NCI-H1105 (cell line): ENCODE measurements at regions not wholly inside any gene's neighbourhood (a gene's known extent, or its start where the extent isn't known, plus 50 kb on each side); places are given as distances from the start of the nearest gene placed in this dataset.

Experiments used
- DNase-seq: peaks from one replicate; lab custom pipeline; 2025; lab: John Stamatoyannopoulos, UW

- DNase-seq = no peak
These were observed 568.7 kb upstream of the RGS18 start for GRCh38 chr1:191589536-191589935.

DNA sequence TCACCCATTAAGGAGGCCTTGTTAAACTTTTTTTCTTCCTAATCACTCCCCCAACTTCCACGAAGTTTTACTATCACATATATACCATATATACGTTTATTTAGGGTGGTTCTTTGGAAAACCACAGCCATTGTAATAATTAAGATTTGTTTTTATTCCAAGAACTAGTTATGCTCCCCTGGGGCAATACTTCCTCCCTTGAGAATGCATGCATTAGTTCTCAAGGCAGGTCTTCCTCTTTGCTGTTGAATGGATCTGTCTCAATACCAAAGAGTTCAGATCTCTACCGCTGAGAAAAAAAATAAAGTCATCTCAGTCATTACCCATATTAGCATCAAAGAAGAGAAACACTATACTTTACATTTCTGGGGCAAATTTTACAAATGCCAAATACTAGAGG lies 567.7 kb upstream of the RGS18 start:
- no peak for DNase-seq

- no peak for DNase-seq
These were observed 566.2 kb upstream of the RGS18 start for GRCh38 chr1:191592039-191592438.

DNA sequence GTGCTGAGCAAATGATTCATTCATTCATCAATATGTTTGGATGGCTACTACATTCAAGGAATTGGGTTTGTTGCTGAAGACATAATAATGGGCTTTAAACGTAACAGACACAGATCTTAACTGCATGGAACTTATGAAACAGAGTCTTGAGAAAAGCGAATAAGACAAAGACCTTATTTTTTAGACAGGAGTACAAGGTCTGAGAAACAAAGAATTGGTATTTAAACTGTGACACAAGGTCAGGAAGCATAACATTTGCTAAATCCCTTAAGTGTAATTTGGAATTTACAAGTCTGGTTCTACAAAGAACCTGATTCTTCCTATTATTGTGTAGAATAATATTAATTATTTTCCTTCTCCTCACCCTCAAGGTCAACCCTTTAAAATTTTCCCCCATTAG lies 565.4 kb upstream of the RGS18 start:
- DNase-seq = no peak

DNA sequence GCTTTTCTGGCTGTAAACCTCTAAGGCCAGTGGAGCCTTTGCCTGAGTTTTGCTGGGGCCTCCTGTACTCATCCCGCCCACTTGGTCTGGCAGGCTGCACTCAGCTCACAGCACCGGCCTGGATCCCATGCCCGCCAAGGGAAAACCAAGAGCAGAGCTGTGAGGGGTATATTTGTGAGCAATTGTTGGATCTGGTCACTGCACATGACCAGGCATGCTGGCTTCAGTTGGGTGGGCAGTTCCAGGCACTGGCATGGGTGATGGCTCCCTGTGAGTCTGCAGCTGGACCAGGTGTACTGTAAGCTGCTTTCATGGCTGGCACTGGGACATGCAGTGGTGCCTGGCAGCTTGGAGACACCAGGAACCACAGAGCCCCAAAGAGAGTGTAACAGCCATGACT lies 563.1 kb upstream of the RGS18 start:
- no peak for DNase-seq

- peak; percentile 77 for DNase-seq
These were observed 549.9 kb upstream of the RGS18 start for GRCh38 chr1:191608367-191608766.

DNA sequence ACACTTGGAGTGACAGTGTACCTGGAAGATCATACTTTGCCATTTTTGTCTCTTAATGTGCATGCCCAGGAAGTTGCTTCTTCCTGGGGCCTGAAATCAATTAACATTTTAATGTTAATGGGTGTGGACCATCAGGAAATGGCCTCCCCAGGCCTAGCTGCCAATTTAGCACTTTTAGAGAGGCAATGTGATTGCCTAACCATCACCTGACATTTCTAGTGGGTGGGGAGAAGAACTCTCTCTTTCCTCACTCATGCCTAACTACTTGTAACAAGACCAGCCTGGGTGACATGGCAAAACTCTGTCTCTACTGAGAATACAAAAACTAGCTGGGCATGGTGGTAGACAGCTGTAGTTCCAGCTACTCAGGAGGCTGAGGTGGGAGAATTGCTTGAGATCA lies 549.0 kb upstream of the RGS18 start:
- no peak for DNase-seq

GRCh38 chr1:191615101-191615821 lies 543.0 kb upstream of the RGS18 start:
- no peak for DNase-seq

GRCh38 chr1:191618181-191618580 lies 540.1 kb upstream of the RGS18 start:
- DNase-seq = no peak

- no peak for DNase-seq
These were observed 537.4 kb upstream of the RGS18 start for GRCh38 chr1:191620883-191621282.

DNA sequence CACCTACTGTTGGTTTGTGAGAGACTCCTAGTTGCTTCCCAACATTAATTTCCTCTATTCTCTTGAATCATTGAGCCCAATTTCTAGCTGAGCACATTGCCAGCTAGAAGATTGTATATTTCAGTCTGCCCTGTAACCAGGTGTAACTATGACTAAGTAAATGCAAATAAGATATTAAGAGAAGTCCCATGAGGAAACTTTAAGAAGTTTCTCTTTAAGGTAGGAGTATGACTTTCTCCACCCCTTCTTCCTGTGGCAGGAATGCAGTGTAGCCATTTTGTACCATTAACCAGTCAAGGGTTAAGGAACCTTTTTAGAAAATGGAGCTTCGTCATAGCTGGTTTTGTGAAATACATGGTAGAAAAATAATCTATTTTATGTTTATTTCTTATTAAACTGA lies 534.2 kb upstream of the RGS18 start:
- DNase-seq = no peak

DNA sequence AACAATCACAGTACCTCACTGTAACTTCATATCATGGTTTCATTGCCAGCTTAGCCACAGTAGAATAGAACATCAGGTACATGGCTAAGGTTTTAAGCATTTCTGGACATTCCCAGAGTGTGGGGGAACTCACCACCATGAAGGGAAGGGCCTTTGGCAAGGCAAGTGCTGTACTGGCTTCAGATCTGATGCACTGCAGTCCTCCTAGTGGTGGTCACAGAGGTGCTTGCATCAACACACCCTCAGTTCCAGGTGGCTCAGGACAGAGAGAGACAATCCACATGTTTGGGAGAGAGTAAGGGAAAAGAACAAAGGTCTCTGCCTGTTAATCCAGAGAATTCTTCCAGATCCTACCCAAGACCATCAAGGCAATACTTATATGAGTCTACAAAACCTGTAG lies 528.4 kb upstream of the RGS18 start:
- no peak for DNase-seq

- DNase-seq = no peak
These were observed 523.3 kb upstream of the RGS18 start for GRCh38 chr1:191634801-191635508.

GRCh38 chr1:191636345-191636744 lies 521.9 kb upstream of the RGS18 start:
- no peak for DNase-seq

GRCh38 chr1:191641420-191642260 lies 516.6 kb upstream of the RGS18 start:
- no peak for DNase-seq

DNA sequence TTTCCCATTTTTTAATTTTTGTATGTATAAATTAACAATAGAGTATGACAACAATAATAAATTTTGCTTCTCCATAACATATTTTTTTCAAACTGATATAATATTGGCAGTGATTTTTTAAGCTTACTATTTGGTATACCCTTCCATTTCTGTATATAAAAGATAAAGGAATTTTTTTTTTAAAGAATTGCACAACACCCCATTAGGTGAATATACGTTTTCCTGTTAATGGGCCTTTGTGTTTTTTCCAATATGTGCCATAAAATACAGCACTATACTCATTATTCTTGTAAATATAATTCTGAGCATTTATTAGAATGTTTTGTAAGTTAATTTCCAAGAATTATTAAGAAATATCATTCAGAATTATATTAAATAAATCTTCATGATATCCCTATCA lies 515.2 kb upstream of the RGS18 start:
- DNase-seq = no peak

- DNase-seq = no peak
These were observed 509.3 kb upstream of the RGS18 start for GRCh38 chr1:191648939-191649338.

DNA sequence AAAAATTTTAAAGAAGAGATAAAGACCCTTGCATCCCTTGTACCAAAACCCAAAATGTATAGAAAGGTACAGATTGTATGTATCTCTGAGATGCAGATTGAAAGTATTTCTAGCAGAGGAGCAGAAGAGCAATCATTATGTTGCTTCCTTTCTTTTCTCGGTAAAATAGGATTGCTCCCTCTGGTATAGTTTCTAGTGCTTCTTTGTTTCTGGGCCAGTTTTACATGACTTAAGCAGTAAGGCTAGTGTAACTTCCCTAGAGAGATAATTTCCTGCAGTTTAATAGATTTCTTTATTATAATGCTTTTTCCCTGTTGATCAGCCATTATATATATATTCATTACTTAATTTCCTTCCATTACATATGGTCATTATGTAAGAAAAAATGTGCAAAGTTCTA lies 496.2 kb upstream of the RGS18 start:
- no peak for DNase-seq

- no peak for DNase-seq
These were observed 495.5 kb upstream of the RGS18 start for GRCh38 chr1:191662746-191663145.

- DNase-seq = no peak
These were observed 489.7 kb upstream of the RGS18 start for GRCh38 chr1:191668525-191668924.

DNA sequence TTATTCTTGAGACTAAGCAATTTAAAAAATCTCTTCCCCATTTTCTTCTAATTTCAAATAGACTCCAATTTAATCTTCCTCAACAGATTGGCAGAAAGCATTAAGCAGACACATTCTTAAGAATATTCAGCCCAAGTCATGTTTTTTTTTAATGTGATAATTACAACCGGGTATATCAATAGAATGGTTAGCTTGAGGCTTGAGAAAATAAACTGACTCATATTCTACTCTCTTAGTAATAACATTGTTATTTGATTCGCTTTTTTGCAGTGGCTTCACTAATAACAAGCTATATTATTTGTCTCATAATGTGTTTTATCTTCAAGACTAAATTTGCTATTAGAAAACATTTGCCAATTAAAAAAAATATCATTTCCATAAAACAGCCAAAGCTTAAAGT lies 488.6 kb upstream of the RGS18 start:
- DNase-seq = no peak

- no peak for DNase-seq
These were observed 487.0 kb upstream of the RGS18 start for GRCh38 chr1:191671236-191671635.

GRCh38 chr1:191674626-191675179 lies 483.6 kb upstream of the RGS18 start:
- no peak for DNase-seq
